ENCODE measurements at regions not wholly inside any gene's neighbourhood (a gene's known extent, or its start where the extent isn't known, plus 50 kb on each side); places are given as distances from the start of the nearest gene placed in this dataset.

DNA sequence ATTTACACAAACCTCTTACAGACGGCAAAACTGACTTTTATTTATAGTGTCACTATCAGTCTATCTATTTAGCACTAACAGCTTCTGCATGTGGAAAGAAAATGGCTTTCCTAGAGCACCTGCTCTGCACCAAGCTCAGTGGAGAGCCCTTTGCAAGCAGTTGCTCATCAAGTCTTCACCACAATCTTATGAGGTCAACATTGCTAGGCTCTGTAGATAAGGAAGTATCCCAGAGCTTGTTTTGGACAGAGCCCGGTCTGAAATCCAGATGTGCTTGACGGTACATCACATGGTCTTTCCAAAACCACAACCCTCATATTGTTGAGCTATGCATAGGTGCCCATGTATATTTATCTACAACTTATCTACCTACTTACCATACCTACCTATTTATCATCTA lies 572.7 kb upstream of the CDH5 start:
- ATAC-seq (no peak), DNase-seq (ENCODE audit: low read depth, low spot score) (no peak)
- peaks cover 5% of the 10 kb centered on the region; the same call in 1 of the 2 replicates for H3K27me3 ChIP-seq (ENCODE audit: insufficient read depth, low read length)
- H3K9me2 ChIP-seq (ENCODE audit: insufficient read depth), result no peaks in the 10 kb centered on the region
- no peak overlapping the region for H2AFZ ChIP-seq (ENCODE audit: low read depth, low read length, poor library complexity, severe bottlenecking)
- H3K27ac ChIP-seq (ENCODE audit: low read depth, low read length), result no peak overlapping the region
- CTCF ChIA-PET, result no interaction called here
- no peaks in the 10 kb centered on the region for H4K20me1 ChIP-seq (ENCODE audit: insufficient read depth)
- no peak overlapping the region for H3K4me2 ChIP-seq (ENCODE audit: low read length)
- intact Hi-C loops (cut with micrococcal nuclease), result no loop called here
- BruUV-seq (replicated peaks), result no TSS peak
- H3K4me3 ChIP-seq (replicated peaks in 1 of 2; ENCODE audit: low read depth in 1 of 2, low read length in 2 of 2), result no peak overlapping the region
- POLR2A ChIA-PET, result no interaction called here
- TF ChIP-seq JUND (IDR thresholded peaks at IDR 0.05) (no peak), YY1 (IDR thresholded peaks at IDR 0.05; ENCODE audit: extremely low read depth, insufficient replicate concordance, low read depth, low read length) (no peak), CBX3 (IDR thresholded peaks at IDR 0.05; ENCODE audit: low read depth) (no peak), EZH2phosphoT487 (IDR thresholded peaks at IDR 0.05; ENCODE audit: borderline replicate concordance) (no peak), EGR1 (IDR thresholded peaks at IDR 0.05; ENCODE audit: low read depth) (no peak), CTCF (IDR thresholded peaks at IDR 0.05 in 2 of 3, conservative IDR thresholded peaks at IDR 0.05 in 1 of 3; ENCODE audit: borderline replicate concordance in 1 of 3, insufficient read depth in 1 of 3, low read depth in 2 of 3, low read length in 2 of 3) (no peak), CEBPB (IDR thresholded peaks at IDR 0.05; ENCODE audit: low read depth) (no peak), POLR2AphosphoS5 (IDR thresholded peaks at IDR 0.05; ENCODE audit: low read depth, low read length) (no peak), SRF (IDR thresholded peaks at IDR 0.05; ENCODE audit: low read depth) (no peak), ZNF274 (IDR thresholded peaks at IDR 0.05; ENCODE audit: low read depth, low read length) (no peak), ELF1 (IDR thresholded peaks at IDR 0.05; ENCODE audit: borderline replicate concordance, low read depth) (no peak), EZH2 (IDR thresholded peaks at IDR 0.05) (no peak), SIN3A (IDR thresholded peaks at IDR 0.05; ENCODE audit: low read depth) (no peak)
- TF ChIP-seq, protein P1, sequence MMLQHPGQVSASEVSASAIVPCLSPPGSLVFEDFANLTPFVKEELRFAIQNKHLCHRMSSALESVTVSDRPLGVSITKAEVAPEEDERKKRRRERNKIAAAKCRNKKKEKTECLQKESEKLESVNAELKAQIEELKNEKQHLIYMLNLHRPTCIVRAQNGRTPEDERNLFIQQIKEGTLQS (IDR thresholded peaks at IDR 0.05), result no peak
- RAD21 ChIA-PET (ENCODE audit: low non-redundant PET in 1 of 2, low total read pairs in 2 of 2, uncharacterized antibody in 2 of 2, unreplicated experiment in 2 of 2), result no interaction called here
- H3K79me2 ChIP-seq (ENCODE audit: insufficient read depth, low read length), result no peaks in the 10 kb centered on the region
- H3K9ac ChIP-seq (ENCODE audit: low read length), result no peak overlapping the region
- no peaks in the 10 kb centered on the region for H3K4me1 ChIP-seq (ENCODE audit: control insufficient read depth in 1 of 2, insufficient read depth in 2 of 2, low read length in 2 of 2)
- H3K9me3 ChIP-seq (ENCODE audit: control insufficient read depth in 1 of 2, insufficient read depth in 1 of 2, low read depth in 1 of 2, low read length in 2 of 2), result no peaks in the 10 kb centered on the region
- no peaks in the 10 kb centered on the region for H3K36me3 ChIP-seq (ENCODE audit: control insufficient read depth in 1 of 2, insufficient read depth in 2 of 2, low read length in 2 of 2)
